WTC11 (cell line): ENCODE measurements at regions not wholly inside any gene's neighbourhood (a gene's known extent, or its start where the extent isn't known, plus 50 kb on each side); places are given as distances from the start of the nearest gene placed in this dataset.

Experiments
- ATAC-seq: fragments of 200-7000 bp; cut with Tn5 transposase; 2 replicates; pipeline ENCODE4 v1.10.0; 2021; ENCODE audit warnings: mild to moderate bottlenecking, moderate library complexity
- CTCF ChIA-PET: fragments of 300-600 bp; sonication (Branson Sonifier 250); formaldehyde crosslinking; loops from one replicate; lab custom pipeline; 2021; ENCODE audit warnings: antibody characterized with exemption; lab: Charles Lee
- POLR2A ChIA-PET: fragments of 350-600 bp; sonication (Branson Sonifier 250); formaldehyde crosslinking; loops from one replicate; lab custom pipeline; 2021; ENCODE audit warnings: antibody characterized with exemption; lab: Charles Lee
- DNase-seq: peaks from one replicate; pipeline ENCODE4 v3.0.0; 2021; ENCODE audit warnings: low spot score
- H3K27ac Mint-ChIP-seq: 2 replicates; pipeline ENCODE4 v1.8.0; 2021; ENCODE audit warnings: mixed read lengths
- H3K27me3 Mint-ChIP-seq: 2 replicates; pipeline ENCODE4 v1.8.0; 2021; ENCODE audit warnings: low read depth, mild to moderate bottlenecking, moderate library complexity, mixed read lengths
- H3K36me3 Mint-ChIP-seq: 2 replicates; pipeline ENCODE4 v1.8.0; 2021; ENCODE audit warnings: mixed read lengths
- H3K4me1 Mint-ChIP-seq: 2 replicates; pipeline ENCODE4 v1.8.0; 2022; ENCODE audit warnings: mixed read lengths
- H3K4me3 Mint-ChIP-seq: 2 replicates; pipeline ENCODE4 v1.8.0; 2021; ENCODE audit warnings: mild to moderate bottlenecking, moderate library complexity, mixed read lengths
- H3K9me3 Mint-ChIP-seq: 2 replicates; pipeline ENCODE4 v1.8.0; 2021; ENCODE audit warnings: mixed read lengths
- ARID4B ChIP-seq: sonication (generic); formaldehyde crosslinking; IDR thresholded peaks from 2 replicates; pipeline ENCODE4 v1.8.0; 2023; ENCODE audit warnings: missing genetic modification reagents, mild to moderate bottlenecking, borderline replicate concordance
- CDX4 ChIP-seq: fragments of 250-450 bp; sonication (Bioruptor Pico); IDR thresholded peaks from 2 replicates; pipeline ENCODE4 v1.9.0; 2021; ENCODE audit warnings: moderate library complexity, mild to moderate bottlenecking, inconsistent platforms, borderline replicate concordance
- CREM ChIP-seq: sonication (generic); formaldehyde crosslinking; IDR thresholded peaks from 2 replicates; pipeline ENCODE4 v1.8.1; 2022; ENCODE audit warnings: mild to moderate bottlenecking, missing genetic modification reagents, moderate library complexity
- ESRRA ChIP-seq: sonication (generic); formaldehyde crosslinking; IDR thresholded peaks from 2 replicates; pipeline ENCODE4 v1.8.1; 2022; ENCODE audit warnings: mild to moderate bottlenecking, missing genetic modification reagents, borderline replicate concordance
- FOXP1 ChIP-seq: sonication (generic); formaldehyde crosslinking; IDR thresholded peaks from 2 replicates; pipeline ENCODE4 v1.8.0; 2022; ENCODE audit warnings: missing genetic modification reagents, mild to moderate bottlenecking, moderate library complexity, borderline replicate concordance
- GABPB1 ChIP-seq: sonication (generic); formaldehyde crosslinking; IDR thresholded peaks from 2 replicates; pipeline ENCODE4 v1.8.1; 2023; ENCODE audit warnings: mild to moderate bottlenecking, missing genetic modification reagents
- IRF1 ChIP-seq: sonication (generic); formaldehyde crosslinking; IDR thresholded peaks from 2 replicates; pipeline ENCODE4 v1.8.0; 2023; ENCODE audit warnings: missing genetic modification reagents
- MYBL2 ChIP-seq: sonication (generic); formaldehyde crosslinking; IDR thresholded peaks from 2 replicates; pipeline ENCODE4 v1.8.1; 2023; ENCODE audit warnings: mild to moderate bottlenecking, moderate library complexity, missing genetic modification reagents
- SOX15 ChIP-seq: fragments of 250-450 bp; sonication (Bioruptor Pico); IDR thresholded peaks from 2 replicates; pipeline ENCODE4 v1.9.0; 2021; ENCODE audit warnings: mild to moderate bottlenecking
- ZNF232 ChIP-seq: sonication (generic); formaldehyde crosslinking; IDR thresholded peaks from 2 replicates; pipeline ENCODE4 v1.8.0; 2022; ENCODE audit warnings: mild to moderate bottlenecking, missing genetic modification reagents
- TF ChIP-seq, protein P1 (sequence below): sonication (generic); formaldehyde crosslinking; IDR thresholded peaks from 2 replicates; pipeline ENCODE4 v1.8.1; 2023; ENCODE audit warnings: mild to moderate bottlenecking, missing genetic modification reagents, borderline replicate concordance
- TF ChIP-seq, protein P2 (sequence below): fragments of 250-450 bp; sonication (Bioruptor Pico); IDR thresholded peaks from 2 replicates; pipeline ENCODE4 v2.1.2; 2022; ENCODE audit warnings: mild to moderate bottlenecking, moderate library complexity
- TF ChIP-seq, protein P3 (sequence below): sonication (generic); formaldehyde crosslinking; IDR thresholded peaks from 2 replicates; pipeline ENCODE4 v1.8.1; 2023; ENCODE audit warnings: mild to moderate bottlenecking, missing genetic modification reagents, moderate library complexity
- TF ChIP-seq, protein P4 (sequence below): fragments of 250-450 bp; sonication (Bioruptor Pico); IDR thresholded peaks from 2 replicates; pipeline ENCODE4 v1.9.0; 2021; ENCODE audit warnings: mild to moderate bottlenecking

DNA sequence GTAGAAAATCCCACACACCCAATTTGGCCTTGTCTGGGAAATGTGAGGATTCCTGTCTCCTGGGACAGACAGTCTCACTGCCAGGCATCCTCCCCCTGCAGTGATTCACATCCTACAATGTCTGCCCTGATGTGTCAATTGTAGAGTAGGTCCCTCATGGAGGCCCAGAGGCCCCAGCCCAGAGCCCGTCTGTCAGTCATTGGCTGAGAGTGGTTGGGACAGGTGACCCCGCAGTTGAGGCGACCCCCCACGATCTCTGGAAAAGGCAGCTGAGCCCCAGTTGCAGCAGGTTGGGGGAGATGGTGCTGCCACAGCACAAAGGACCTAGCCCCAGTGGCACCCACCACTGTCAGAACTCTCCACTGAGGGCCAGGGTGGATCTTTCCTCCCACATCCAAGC is 84.3 kb upstream of the INSIG1 start (continued):
- TF ChIP-seq, protein P1, sequence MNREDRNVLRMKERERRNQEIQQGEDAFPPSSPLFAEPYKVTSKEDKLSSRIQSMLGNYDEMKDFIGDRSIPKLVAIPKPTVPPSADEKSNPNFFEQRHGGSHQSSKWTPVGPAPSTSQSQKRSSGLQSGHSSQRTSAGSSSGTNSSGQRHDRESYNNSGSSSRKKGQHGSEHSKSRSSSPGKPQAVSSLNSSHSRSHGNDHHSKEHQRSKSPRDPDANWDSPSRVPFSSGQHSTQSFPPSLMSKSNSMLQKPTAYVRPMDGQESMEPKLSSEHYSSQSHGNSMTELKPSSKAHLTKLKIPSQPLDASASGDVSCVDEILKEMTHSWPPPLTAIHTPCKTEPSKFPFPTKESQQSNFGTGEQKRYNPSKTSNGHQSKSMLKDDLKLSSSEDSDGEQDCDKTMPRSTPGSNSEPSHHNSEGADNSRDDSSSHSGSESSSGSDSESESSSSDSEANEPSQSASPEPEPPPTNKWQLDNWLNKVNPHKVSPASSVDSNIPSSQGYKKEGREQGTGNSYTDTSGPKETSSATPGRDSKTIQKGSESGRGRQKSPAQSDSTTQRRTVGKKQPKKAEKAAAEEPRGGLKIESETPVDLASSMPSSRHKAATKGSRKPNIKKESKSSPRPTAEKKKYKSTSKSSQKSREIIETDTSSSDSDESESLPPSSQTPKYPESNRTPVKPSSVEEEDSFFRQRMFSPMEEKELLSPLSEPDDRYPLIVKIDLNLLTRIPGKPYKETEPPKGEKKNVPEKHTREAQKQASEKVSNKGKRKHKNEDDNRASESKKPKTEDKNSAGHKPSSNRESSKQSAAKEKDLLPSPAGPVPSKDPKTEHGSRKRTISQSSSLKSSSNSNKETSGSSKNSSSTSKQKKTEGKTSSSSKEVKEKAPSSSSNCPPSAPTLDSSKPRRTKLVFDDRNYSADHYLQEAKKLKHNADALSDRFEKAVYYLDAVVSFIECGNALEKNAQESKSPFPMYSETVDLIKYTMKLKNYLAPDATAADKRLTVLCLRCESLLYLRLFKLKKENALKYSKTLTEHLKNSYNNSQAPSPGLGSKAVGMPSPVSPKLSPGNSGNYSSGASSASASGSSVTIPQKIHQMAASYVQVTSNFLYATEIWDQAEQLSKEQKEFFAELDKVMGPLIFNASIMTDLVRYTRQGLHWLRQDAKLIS (CRISPR knock-in tag) = no peak

DNA sequence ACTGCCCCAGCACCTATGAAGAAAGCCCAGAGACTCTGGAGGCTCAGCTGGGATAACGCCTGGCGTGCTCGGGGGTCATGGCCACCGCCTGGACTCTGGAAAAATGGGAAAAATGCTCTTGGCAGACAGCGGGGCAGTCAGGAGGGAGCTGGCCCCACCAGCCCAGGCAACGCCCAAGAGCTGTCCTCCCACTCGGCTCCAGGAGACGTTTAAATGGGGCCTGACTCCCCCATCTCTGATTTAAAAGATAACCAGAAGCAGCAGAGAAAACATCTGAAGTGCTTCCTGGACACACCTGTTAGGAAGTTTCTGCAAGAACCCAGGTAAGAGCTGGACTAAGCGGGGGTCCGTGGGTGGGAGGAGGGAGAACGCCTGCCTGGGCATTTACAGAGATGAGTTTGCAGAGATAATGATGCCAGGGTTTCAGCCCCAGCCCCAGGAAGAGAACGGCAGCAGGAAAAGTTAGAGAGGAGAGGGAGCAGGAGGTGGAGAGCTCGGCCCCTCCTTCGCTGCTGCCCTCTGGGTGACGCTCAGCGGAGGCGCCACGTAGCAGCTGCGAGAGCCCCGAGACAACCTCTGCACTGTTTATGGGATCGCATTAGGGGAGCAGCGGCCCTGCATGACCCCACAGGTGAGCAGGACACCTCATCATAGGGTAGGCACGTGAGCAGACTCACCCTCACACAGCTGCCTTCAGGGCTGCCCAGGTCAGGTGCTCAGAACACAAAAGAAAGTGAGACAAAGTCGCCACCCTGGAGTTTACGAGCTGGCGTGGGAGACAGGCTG is 83.5 kb upstream of the INSIG1 start:
- DNase-seq = no peak
- peaks cover 21% of the 10 kb centered on the region for H3K4me1 Mint-ChIP-seq
- H3K4me3 Mint-ChIP-seq = no peak overlapping the region
- TF ChIP-seq, protein P2, sequence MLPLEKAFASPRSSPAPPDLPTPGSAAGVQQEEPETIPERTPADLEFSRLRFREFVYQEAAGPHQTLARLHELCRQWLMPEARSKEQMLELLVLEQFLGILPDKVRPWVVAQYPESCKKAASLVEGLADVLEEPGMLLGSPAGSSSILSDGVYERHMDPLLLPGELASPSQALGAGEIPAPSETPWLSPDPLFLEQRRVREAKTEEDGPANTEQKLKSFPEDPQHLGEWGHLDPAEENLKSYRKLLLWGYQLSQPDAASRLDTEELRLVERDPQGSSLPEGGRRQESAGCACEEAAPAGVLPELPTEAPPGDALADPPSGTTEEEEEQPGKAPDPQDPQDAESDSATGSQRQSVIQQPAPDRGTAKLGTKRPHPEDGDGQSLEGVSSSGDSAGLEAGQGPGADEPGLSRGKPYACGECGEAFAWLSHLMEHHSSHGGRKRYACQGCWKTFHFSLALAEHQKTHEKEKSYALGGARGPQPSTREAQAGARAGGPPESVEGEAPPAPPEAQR = no peak
- H3K36me3 Mint-ChIP-seq = no peaks in the 10 kb centered on the region
- POLR2A ChIA-PET = interaction anchor here (0.7 kb wide), 1 partner anchor 21 kb away, joined by 3 read pairs; no protein-coding TSS in a partner anchor
- H3K9me3 Mint-ChIP-seq = peaks cover 3% of the 10 kb centered on the region; the same call in 1 of the 2 replicates
- H3K27me3 Mint-ChIP-seq = no peaks in the 10 kb centered on the region
- H3K27ac Mint-ChIP-seq = no peak overlapping the region
- ATAC-seq = peak; percentile 57
- CTCF ChIA-PET = interaction anchor here (0.9 to 2.3 kb wide), 4 partner anchors 9 to 144 kb away, joined by 4 to 11 read pairs (median 6); no protein-coding TSS in a partner anchor

GRCh38 chr7:155215576-155216325 is 81.9 kb upstream of the INSIG1 start:
- Mint-ChIP-seq H3K4me3 (no peak overlapping the region), H3K4me1 (peaks cover 22% of the 10 kb centered on the region), H3K27me3 (no peaks in the 10 kb centered on the region), H3K36me3 (no peaks in the 10 kb centered on the region), H3K9me3 (peaks cover 3% of the 10 kb centered on the region; the same call in 1 of the 2 replicates), H3K27ac (no peak overlapping the region)
- CTCF ChIA-PET = interaction anchor here (0.7 to 2.3 kb wide), 5 partner anchors 12 to 142 kb away, joined by 3 to 11 read pairs (median 5); partner anchors contain the start of gene INSIG1
- ATAC-seq (no peak), DNase-seq (no peak)
- POLR2A ChIA-PET = interaction anchor here (0.6 kb wide), 1 partner anchor 12 kb away, joined by 4 read pairs; no protein-coding TSS in a partner anchor
- TF ChIP-seq SOX15 (CRISPR knock-in tag) = no peak
- no peak for TF ChIP-seq ARID4B
- no peak for TF ChIP-seq FOXP1 (CRISPR knock-in tag)
- no peak for TF ChIP-seq IRF1 (CRISPR knock-in tag)
- no peak for TF ChIP-seq MYBL2
- TF ChIP-seq, protein P3, sequence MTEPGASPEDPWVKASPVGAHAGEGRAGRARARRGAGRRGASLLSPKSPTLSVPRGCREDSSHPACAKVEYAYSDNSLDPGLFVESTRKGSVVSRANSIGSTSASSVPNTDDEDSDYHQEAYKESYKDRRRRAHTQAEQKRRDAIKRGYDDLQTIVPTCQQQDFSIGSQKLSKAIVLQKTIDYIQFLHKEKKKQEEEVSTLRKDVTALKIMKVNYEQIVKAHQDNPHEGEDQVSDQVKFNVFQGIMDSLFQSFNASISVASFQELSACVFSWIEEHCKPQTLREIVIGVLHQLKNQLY = no peak
- no peak for TF ChIP-seq ZNF232 (CRISPR knock-in tag)
- no peak for TF ChIP-seq ESRRA (CRISPR knock-in tag)
- TF ChIP-seq, protein P4, sequence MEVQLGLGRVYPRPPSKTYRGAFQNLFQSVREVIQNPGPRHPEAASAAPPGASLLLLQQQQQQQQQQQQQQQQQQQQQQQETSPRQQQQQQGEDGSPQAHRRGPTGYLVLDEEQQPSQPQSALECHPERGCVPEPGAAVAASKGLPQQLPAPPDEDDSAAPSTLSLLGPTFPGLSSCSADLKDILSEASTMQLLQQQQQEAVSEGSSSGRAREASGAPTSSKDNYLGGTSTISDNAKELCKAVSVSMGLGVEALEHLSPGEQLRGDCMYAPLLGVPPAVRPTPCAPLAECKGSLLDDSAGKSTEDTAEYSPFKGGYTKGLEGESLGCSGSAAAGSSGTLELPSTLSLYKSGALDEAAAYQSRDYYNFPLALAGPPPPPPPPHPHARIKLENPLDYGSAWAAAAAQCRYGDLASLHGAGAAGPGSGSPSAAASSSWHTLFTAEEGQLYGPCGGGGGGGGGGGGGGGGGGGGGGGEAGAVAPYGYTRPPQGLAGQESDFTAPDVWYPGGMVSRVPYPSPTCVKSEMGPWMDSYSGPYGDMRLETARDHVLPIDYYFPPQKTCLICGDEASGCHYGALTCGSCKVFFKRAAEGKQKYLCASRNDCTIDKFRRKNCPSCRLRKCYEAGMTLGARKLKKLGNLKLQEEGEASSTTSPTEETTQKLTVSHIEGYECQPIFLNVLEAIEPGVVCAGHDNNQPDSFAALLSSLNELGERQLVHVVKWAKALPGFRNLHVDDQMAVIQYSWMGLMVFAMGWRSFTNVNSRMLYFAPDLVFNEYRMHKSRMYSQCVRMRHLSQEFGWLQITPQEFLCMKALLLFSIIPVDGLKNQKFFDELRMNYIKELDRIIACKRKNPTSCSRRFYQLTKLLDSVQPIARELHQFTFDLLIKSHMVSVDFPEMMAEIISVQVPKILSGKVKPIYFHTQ (CRISPR knock-in tag) = no peak
- no peak for TF ChIP-seq CREM
- TF ChIP-seq CDX4 (CRISPR knock-in tag) = no peak
- TF ChIP-seq GABPB1 (CRISPR knock-in tag) = no peak
